ENCODE measurements at regions not wholly inside any gene's neighbourhood (a gene's known extent, or its start where the extent isn't known, plus 50 kb on each side); places are given as distances from the start of the nearest gene placed in this dataset.

DNA sequence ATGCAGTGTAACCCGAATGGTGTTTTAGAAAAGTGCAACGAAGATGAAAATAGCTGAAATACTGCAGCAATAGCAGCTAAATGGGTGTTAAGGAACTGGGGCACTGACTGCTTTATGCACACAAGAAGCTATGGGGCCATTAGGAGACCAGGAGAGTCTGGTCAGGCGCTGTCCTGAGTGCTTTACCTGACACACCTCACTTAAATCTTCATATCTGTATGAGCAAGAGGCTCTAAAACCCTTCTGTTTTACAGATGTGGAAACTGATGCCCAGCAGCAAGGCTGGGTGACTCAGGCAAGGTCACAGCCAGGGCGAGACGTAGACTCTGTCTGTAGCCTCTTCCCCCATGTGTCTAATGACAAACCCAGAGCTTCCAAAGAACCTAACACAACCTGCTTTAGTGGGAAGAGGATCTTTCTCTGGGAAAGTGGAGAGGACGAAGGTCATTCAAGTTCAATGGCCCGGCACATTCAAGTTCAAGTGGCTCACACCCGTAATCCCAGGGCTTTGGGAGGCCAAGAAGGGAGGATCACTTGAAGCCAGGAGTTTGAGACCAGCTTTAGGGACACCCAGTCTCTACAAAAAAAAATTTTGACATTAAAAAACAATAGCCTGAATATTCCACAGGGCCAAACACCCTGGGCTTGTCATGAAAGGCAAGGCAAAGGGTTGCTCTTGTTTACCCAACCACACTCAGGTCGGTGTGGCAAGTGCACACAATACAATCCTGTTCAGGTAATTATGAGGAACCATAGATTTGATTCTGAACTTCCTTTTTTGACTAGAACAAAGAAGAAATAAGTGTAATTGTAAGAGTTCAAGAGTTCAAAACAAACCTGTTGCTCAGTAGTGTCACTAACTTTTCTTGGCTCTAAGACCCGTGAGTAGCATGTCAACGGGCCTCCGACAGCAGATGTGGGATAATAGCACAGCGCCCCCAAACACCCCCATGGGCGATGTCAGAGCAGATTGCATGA lies 53.7 kb upstream of the KLF6 start:
- no peak for TF ChIP-seq CTCF (IDR thresholded peaks at IDR 0.05; ENCODE audit: borderline replicate concordance, extremely low read depth, low read length, poor library complexity, severe bottlenecking)
- TF ChIP-seq EZH2 (IDR thresholded peaks at IDR 0.05; ENCODE audit: borderline replicate concordance, low read depth, low read length, severe bottlenecking) = no peak

All from DND-41 (cell line).